Tibial nerve (tissue), 4 donors: ENCODE measurements at regions not wholly inside any gene's neighbourhood (a gene's known extent, or its start where the extent isn't known, plus 50 kb on each side); places are given as distances from the start of the nearest gene placed in this dataset.

Source experiments
- DNase-seq, 2 donors: peaks; one replicate each; pipeline ENCODE4 v3.0.0-alpha.2; 2019; ENCODE audit warnings: low spot score in 2 of 2
- H3K27ac ChIP-seq, 4 donors: fragments of 200-600 bp; sonication (generic) in 3 of 4; one replicate each; pipeline ENCODE4 v1.5.1; 2017 to 2019; ENCODE audit warnings: mild to moderate bottlenecking in 1 of 4
- H3K27me3 ChIP-seq, 2 donors: fragments of 200-600 bp; sonication (generic) in 1 of 2; one replicate each; pipeline versions ENCODE4 v1.5.1 to v1.6.0; 2017 to 2019
- H3K36me3 ChIP-seq, 3 donors: fragments of 200-600 bp; sonication (generic); one replicate each; pipeline ENCODE4 v1.5.1; 2018 to 2019
- H3K4me1 ChIP-seq, 4 donors: fragments of 200-600 bp; sonication (generic) in 3 of 4; one replicate each; pipeline ENCODE4 v1.5.1; 2017 to 2019
- H3K4me3 ChIP-seq, 4 donors: fragments of 200-600 bp; sonication (generic) in 3 of 4; one replicate each; pipeline ENCODE4 v1.5.1; 2017 to 2019; ENCODE audit warnings: mild to moderate bottlenecking in 1 of 4, moderate library complexity in 1 of 4
- H3K9me3 ChIP-seq, 4 donors: fragments of 200-600 bp; sonication (generic) in 3 of 4; one replicate each; pipeline ENCODE4 v1.5.1; 2017 to 2019
- CTCF ChIP-seq, 5 experiments: fragments of 200-600 bp in 3 of 5; fragments of 450-650 bp in 2 of 5; sonication (generic) in 3 of 5; IDR thresholded peaks; one replicate each; pipeline ENCODE4 v1.5.1; 2016 to 2019; ENCODE audit warnings: antibody characterized with exemption in 5 of 5, mild to moderate bottlenecking in 3 of 5, moderate library complexity in 2 of 5
- EP300 ChIP-seq, 2 donors: sonication (generic); formaldehyde crosslinking; IDR thresholded peaks; one replicate each; pipeline ENCODE4 v1.6.1; 2017; ENCODE audit warnings: antibody characterized with exemption in 2 of 2, mild to moderate bottlenecking in 1 of 2
- POLR2A ChIP-seq, 2 donors: fragments of 450-650 bp; IDR thresholded peaks; one replicate each; pipeline ENCODE4 v1.6.1; 2017; ENCODE audit warnings: antibody characterized with exemption in 2 of 2, mild to moderate bottlenecking in 2 of 2, moderate library complexity in 2 of 2
- WGBS, 2 donors: methylation state at CpG; one replicate each; pipeline ENCODE4 v1.1.5; 2018; 5-methylcytosine and 5-hydroxymethylcytosine counted together

GRCh38 chr14:37807722-37808121, 212.3 kb downstream of the TTC6 start:
- no peak for DNase-seq
- no peak overlapping the region for H3K4me3 ChIP-seq
- no peaks in the 10 kb centered on the region for H3K4me1 ChIP-seq
- no peaks in the 10 kb centered on the region for H3K9me3 ChIP-seq
- TF ChIP-seq CTCF (IDR thresholded peaks at IDR 0.05) (no peak), EP300 (IDR thresholded peaks at IDR 0.05) (no peak), POLR2A (IDR thresholded peaks at IDR 0.05) (no peak)
- H3K36me3 ChIP-seq = no peaks in the 10 kb centered on the region
- no peaks in the 10 kb centered on the region for H3K27me3 ChIP-seq
- H3K27ac ChIP-seq = no peak overlapping the region

- Histone ChIP-seq H3K27ac (no peak overlapping the region), H3K36me3 (no peaks in the 10 kb centered on the region), H3K4me3 (no peak overlapping the region), H3K9me3 (no peaks in the 10 kb centered on the region), H3K27me3 (no peaks in the 10 kb centered on the region), H3K4me1 (no peaks in the 10 kb centered on the region)
- TF ChIP-seq CTCF (IDR thresholded peaks at IDR 0.05) = no peak
- TF ChIP-seq EP300 (IDR thresholded peaks at IDR 0.05) = no peak
- TF ChIP-seq POLR2A (IDR thresholded peaks at IDR 0.05) = no peak
- DNase-seq = no peak
- WGBS, 2 donors = 75 to 80% methylated on average over 4 of the region's 4 CpGs
These were observed 214.8 kb downstream of the TTC6 start for GRCh38 chr14:37810094-37810801.

- H3K27me3 ChIP-seq = no peaks in the 10 kb centered on the region
- no peak overlapping the region for H3K4me3 ChIP-seq
- TF ChIP-seq POLR2A (IDR thresholded peaks at IDR 0.05) = no peak
- TF ChIP-seq CTCF (IDR thresholded peaks at IDR 0.05) = no peak
- no peak for TF ChIP-seq EP300 (IDR thresholded peaks at IDR 0.05)
- H3K36me3 ChIP-seq = no peaks in the 10 kb centered on the region
- DNase-seq = no peak
- no peak overlapping the region for H3K27ac ChIP-seq
- no peaks in the 10 kb centered on the region for H3K4me1 ChIP-seq
- H3K9me3 ChIP-seq = no peaks in the 10 kb centered on the region
These were observed 218.3 kb downstream of the TTC6 start for GRCh38 chr14:37813732-37814131.

GRCh38 chr14:37816135-37816534, 220.7 kb downstream of the TTC6 start:
- WGBS, 2 donors = 56 to 59% methylated on average over 1 of the region's 1 CpG
- Histone ChIP-seq H3K4me3 (no peak overlapping the region), H3K4me1 (no peaks in the 10 kb centered on the region), H3K9me3 (no peaks in the 10 kb centered on the region), H3K27me3 (no peaks in the 10 kb centered on the region), H3K36me3 (no peaks in the 10 kb centered on the region), H3K27ac (no peak overlapping the region)
- no peak for DNase-seq
- TF ChIP-seq CTCF (IDR thresholded peaks at IDR 0.05) (no peak), EP300 (IDR thresholded peaks at IDR 0.05) (no peak), POLR2A (IDR thresholded peaks at IDR 0.05) (no peak)

GRCh38 chr14:37816743-37817295, 221.4 kb downstream of the TTC6 start:
- no peaks in the 10 kb centered on the region for H3K4me1 ChIP-seq
- no peaks in the 10 kb centered on the region for H3K36me3 ChIP-seq
- TF ChIP-seq CTCF (IDR thresholded peaks at IDR 0.05) = no peak
- no peak for TF ChIP-seq EP300 (IDR thresholded peaks at IDR 0.05)
- TF ChIP-seq POLR2A (IDR thresholded peaks at IDR 0.05) = no peak
- H3K4me3 ChIP-seq = no peak overlapping the region
- no peak overlapping the region for H3K27ac ChIP-seq
- no peaks in the 10 kb centered on the region for H3K27me3 ChIP-seq
- WGBS, 2 donors = 69% methylated on average over 4 of the region's 4 CpGs
- DNase-seq = no peak
- H3K9me3 ChIP-seq = no peaks in the 10 kb centered on the region
